Neural cell (in vitro differentiated cells): ENCODE measurements at regions not wholly inside any gene's neighbourhood (a gene's known extent, or its start where the extent isn't known, plus 50 kb on each side); places are given as distances from the start of the nearest gene placed in this dataset.

Source experiments
- H2AFZ ChIP-seq: fragments of 200-600, 300-800 bp; sonication (generic), shearing (Covaris generic); 2 replicates; pipeline ENCODE4 v1.6.0; 2014; ENCODE audit warnings: low read depth, mild to moderate bottlenecking, antibody characterized with exemption, low read length, moderate library complexity
- H3F3A ChIP-seq: fragments of 200-600 bp; shearing (Covaris generic); 2 replicates; pipeline ENCODE4 v1.6.1; 2016; ENCODE audit warnings: mild to moderate bottlenecking, moderate library complexity, mixed read lengths, antibody characterized with exemption, low read length; ENCODE audit not compliant: insufficient read depth, poor library complexity, severe bottlenecking
- H3K27ac ChIP-seq: fragments of 200-600, 300-800 bp; sonication (generic), shearing (Covaris generic); 2 replicates; pipeline ENCODE4 v1.5.1; 2014; ENCODE audit warnings: mild to moderate bottlenecking, low read length, moderate library complexity
- H3K27me3 ChIP-seq: fragments of 300-800, 200-600 bp; sonication (generic), shearing (Covaris generic); 2 replicates; pipeline ENCODE4 v1.6.0; 2014; ENCODE audit warnings: mild to moderate bottlenecking, low read depth, low read length, moderate library complexity; ENCODE audit not compliant: insufficient read depth
- H3K36me3 ChIP-seq: fragments of 300-800, 200-600 bp; sonication (generic), shearing (Covaris generic); 2 replicates; pipeline ENCODE4 v1.5.1; 2014; ENCODE audit warnings: mild to moderate bottlenecking, antibody characterized with exemption, low read length, moderate library complexity; ENCODE audit not compliant: insufficient read depth
- H3K4me2 ChIP-seq: fragments of 300-800, 200-600 bp; sonication (generic), shearing (Covaris generic); 2 replicates; pipeline ENCODE4 v1.6.0; 2014; ENCODE audit warnings: mild to moderate bottlenecking, low read length
- H3K4me3 ChIP-seq: fragments of 300-800, 200-600 bp; sonication (generic), shearing (Covaris generic); 2 replicates; pipeline ENCODE4 v1.5.1; 2014; ENCODE audit warnings: mild to moderate bottlenecking, low read length, moderate library complexity
- H3K79me2 ChIP-seq: fragments of 200-600 bp; shearing (Covaris generic); replicated peaks from 2 replicates; pipeline ENCODE4 v1.6.0; 2014; ENCODE audit warnings: mild to moderate bottlenecking, low read length, moderate library complexity; ENCODE audit not compliant: insufficient read depth
- H3K9ac ChIP-seq: fragments of 300-800, 200-600 bp; sonication (generic), shearing (Covaris generic); 2 replicates; pipeline ENCODE4 v1.6.1; 2016; ENCODE audit warnings: mild to moderate bottlenecking, low read length, mixed read lengths
- H3K9me2 ChIP-seq: fragments of 200-600 bp; shearing (Covaris generic); 2 replicates; pipeline ENCODE4 v1.6.1; 2016; ENCODE audit warnings: mild to moderate bottlenecking, low read length, mixed read lengths; ENCODE audit not compliant: insufficient read depth
- H3K9me3 ChIP-seq: fragments of 200-600, 300-800 bp; sonication (generic), shearing (Covaris generic); 2 replicates; pipeline ENCODE4 v1.6.1; 2016; ENCODE audit warnings: mild to moderate bottlenecking, mixed run types, low read length, moderate library complexity, mixed read lengths
- H4K20me1 ChIP-seq: fragments of 200-600 bp; shearing (Covaris generic); 2 replicates; pipeline ENCODE4 v1.6.1; 2016; ENCODE audit warnings: mild to moderate bottlenecking, mixed run types; ENCODE audit not compliant: insufficient read depth
- CTCF ChIP-seq: fragments of 450-650 bp; IDR thresholded peaks from 2 replicates; pipeline ENCODE4 v1.5.1; 2014; ENCODE audit warnings: antibody characterized with exemption, mild to moderate bottlenecking, moderate library complexity; ENCODE audit not compliant: poor library complexity, severe bottlenecking
- EP300 ChIP-seq: fragments of 450-650 bp; conservative IDR thresholded peaks from 2 replicates; pipeline ENCODE4 v1.6.1; 2014; ENCODE audit warnings: antibody characterized with exemption, mild to moderate bottlenecking, moderate library complexity; ENCODE audit not compliant: poor library complexity, severe bottlenecking
- EZH2 ChIP-seq: fragments of 200-600, 300-800 bp; shearing (Covaris generic), sonication (generic); IDR thresholded peaks from 2 replicates; pipeline ENCODE4 v1.6.1; 2014; ENCODE audit warnings: antibody characterized with exemption, low read length, borderline replicate concordance, mild to moderate bottlenecking; ENCODE audit not compliant: insufficient read depth, poor library complexity, severe bottlenecking
- MXI1 ChIP-seq: fragments of 450-650 bp; conservative IDR thresholded peaks from 2 replicates; pipeline ENCODE4 v1.6.1; 2014; ENCODE audit warnings: antibody characterized with exemption, mild to moderate bottlenecking; ENCODE audit not compliant: poor library complexity, severe bottlenecking
- POLR2AphosphoS5 ChIP-seq: IDR thresholded peaks from 2 replicates; pipeline ENCODE4 v1.6.1; 2012
- RAD21 ChIP-seq: fragments of 450-650 bp; conservative IDR thresholded peaks from 2 replicates; pipeline ENCODE4 v1.6.1; 2014; ENCODE audit warnings: antibody characterized with exemption, mild to moderate bottlenecking, moderate library complexity
- REST ChIP-seq: IDR thresholded peaks from 2 replicates; pipeline ENCODE4 v1.6.1; 2012; ENCODE audit warnings: borderline replicate concordance
- SMC3 ChIP-seq: fragments of 450-650 bp; conservative IDR thresholded peaks from 2 replicates; pipeline ENCODE4 v1.6.1; 2014; ENCODE audit warnings: antibody characterized with exemption, mild to moderate bottlenecking, moderate library complexity; ENCODE audit not compliant: poor library complexity
- TAF1 ChIP-seq: IDR thresholded peaks from 2 replicates; pipeline ENCODE4 v1.6.1; 2012; ENCODE audit warnings: low read depth

DNA sequence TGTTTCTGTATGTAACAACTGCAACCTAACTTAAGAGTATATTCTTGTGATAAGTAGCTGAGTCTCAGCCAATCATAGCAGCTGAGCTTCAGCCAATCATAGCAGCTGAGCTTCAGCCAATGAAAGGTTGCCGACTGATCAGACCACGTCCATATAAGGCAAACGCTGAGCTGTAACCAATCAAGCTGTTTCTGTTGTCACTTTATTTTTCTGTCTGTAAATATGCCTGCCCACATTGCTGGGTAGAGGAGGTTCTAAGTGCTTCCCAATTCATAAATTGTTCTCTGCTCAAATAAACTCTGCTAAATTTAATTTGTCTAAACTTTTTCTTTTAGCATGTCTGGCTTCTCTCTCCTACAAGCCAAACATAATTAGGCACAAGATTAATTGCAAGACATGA, 231.5 kb upstream of the TCF4 start:
- Histone ChIP-seq H4K20me1 (no peaks in the 10 kb centered on the region), H3K27me3 (no peaks in the 10 kb centered on the region), H3K9ac (no peak overlapping the region), H3K27ac (no peak overlapping the region), H3K4me3 (no peak overlapping the region), H3F3A (no peaks in the 10 kb centered on the region), H3K4me2 (no peak overlapping the region), H3K9me3 (no peaks in the 10 kb centered on the region), H3K9me2 (no peaks in the 10 kb centered on the region), H3K79me2 (no peaks in the 10 kb centered on the region), H3K36me3 (no peaks in the 10 kb centered on the region), H2AFZ (no peak overlapping the region)
- no peak for TF ChIP-seq CTCF
- no peak for TF ChIP-seq EZH2
- TF ChIP-seq EP300 = no peak
- TF ChIP-seq MXI1 = no peak
- TF ChIP-seq REST = no peak
- no peak for TF ChIP-seq TAF1
- TF ChIP-seq POLR2AphosphoS5 = no peak
- TF ChIP-seq RAD21 = no peak
- no peak for TF ChIP-seq SMC3

DNA sequence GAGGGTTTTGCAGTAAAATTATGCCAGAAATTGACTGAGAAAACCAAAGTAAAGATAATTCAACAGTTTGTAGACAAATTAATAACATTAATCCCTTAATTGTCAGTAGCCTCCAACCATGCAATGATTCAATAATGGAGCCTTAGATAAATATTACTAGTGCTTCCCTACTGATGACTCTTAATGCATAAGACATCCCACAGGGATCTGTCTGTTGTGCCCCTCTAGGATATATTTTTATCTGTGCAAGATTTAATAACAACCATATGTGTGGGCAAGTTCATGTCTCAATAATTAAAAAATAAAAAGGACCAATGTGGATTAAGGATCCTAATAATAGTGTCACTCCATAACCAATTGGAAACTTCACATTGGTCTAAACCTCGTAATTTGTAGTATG, 230.3 kb upstream of the TCF4 start:
- H3F3A ChIP-seq = no peaks in the 10 kb centered on the region
- H4K20me1 ChIP-seq = no peaks in the 10 kb centered on the region
- H3K27ac ChIP-seq = no peak overlapping the region
- H2AFZ ChIP-seq = no peak overlapping the region
- no peaks in the 10 kb centered on the region for H3K9me2 ChIP-seq
- TF ChIP-seq SMC3 (no peak), POLR2AphosphoS5 (no peak), TAF1 (no peak), RAD21 (no peak), REST (no peak), CTCF (no peak), MXI1 (no peak), EP300 (no peak), EZH2 (no peak)
- H3K9ac ChIP-seq = no peak overlapping the region
- no peak overlapping the region for H3K4me2 ChIP-seq
- no peak overlapping the region for H3K4me3 ChIP-seq
- no peaks in the 10 kb centered on the region for H3K27me3 ChIP-seq
- H3K9me3 ChIP-seq = no peaks in the 10 kb centered on the region
- no peaks in the 10 kb centered on the region for H3K36me3 ChIP-seq
- no peaks in the 10 kb centered on the region for H3K79me2 ChIP-seq
